ENCODE measurements at regions not wholly inside any gene's neighbourhood (a gene's known extent, or its start where the extent isn't known, plus 50 kb on each side); places are given as distances from the start of the nearest gene placed in this dataset.

DNA sequence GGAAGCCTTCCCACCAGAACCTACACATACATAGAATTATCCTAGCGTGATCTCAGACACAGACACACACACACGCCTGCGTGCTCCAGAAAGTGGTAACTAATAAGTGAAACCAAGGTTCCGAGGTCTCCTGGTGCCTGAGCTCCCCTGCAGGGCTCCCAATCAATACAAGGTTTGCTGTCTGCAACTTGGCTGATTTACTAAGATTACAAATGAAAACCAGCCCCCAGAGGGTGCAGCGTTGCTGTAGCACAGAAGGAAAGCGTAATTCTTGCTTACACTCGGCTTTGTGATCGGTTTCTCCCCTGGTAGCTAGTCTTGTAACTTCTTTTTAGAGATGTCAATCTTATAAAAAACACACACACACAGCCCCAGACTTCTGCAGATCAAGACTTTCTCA is 334.1 kb upstream of the XYLT1 start:
- H3K4me1 ChIP-seq (ENCODE audit: low read depth): no peaks in the 10 kb centered on the region
- TF ChIP-seq, protein P1, sequence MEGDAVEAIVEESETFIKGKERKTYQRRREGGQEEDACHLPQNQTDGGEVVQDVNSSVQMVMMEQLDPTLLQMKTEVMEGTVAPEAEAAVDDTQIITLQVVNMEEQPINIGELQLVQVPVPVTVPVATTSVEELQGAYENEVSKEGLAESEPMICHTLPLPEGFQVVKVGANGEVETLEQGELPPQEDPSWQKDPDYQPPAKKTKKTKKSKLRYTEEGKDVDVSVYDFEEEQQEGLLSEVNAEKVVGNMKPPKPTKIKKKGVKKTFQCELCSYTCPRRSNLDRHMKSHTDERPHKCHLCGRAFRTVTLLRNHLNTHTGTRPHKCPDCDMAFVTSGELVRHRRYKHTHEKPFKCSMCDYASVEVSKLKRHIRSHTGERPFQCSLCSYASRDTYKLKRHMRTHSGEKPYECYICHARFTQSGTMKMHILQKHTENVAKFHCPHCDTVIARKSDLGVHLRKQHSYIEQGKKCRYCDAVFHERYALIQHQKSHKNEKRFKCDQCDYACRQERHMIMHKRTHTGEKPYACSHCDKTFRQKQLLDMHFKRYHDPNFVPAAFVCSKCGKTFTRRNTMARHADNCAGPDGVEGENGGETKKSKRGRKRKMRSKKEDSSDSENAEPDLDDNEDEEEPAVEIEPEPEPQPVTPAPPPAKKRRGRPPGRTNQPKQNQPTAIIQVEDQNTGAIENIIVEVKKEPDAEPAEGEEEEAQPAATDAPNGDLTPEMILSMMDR (IDR thresholded peaks at IDR 0.05; ENCODE audit: low read depth, low read length): no peak
- DNase-seq (ENCODE audit: low read depth in 1 of 2, low spot score in 1 of 2): no peak
- H3K4me3 ChIP-seq: no peak overlapping the region
- H3K9me3 ChIP-seq (ENCODE audit: low read depth): no peaks in the 10 kb centered on the region
- H3K27ac ChIP-seq: no peak overlapping the region
- no peaks in the 10 kb centered on the region for H3K27me3 ChIP-seq
- no peaks in the 10 kb centered on the region for H3K36me3 ChIP-seq

DNA sequence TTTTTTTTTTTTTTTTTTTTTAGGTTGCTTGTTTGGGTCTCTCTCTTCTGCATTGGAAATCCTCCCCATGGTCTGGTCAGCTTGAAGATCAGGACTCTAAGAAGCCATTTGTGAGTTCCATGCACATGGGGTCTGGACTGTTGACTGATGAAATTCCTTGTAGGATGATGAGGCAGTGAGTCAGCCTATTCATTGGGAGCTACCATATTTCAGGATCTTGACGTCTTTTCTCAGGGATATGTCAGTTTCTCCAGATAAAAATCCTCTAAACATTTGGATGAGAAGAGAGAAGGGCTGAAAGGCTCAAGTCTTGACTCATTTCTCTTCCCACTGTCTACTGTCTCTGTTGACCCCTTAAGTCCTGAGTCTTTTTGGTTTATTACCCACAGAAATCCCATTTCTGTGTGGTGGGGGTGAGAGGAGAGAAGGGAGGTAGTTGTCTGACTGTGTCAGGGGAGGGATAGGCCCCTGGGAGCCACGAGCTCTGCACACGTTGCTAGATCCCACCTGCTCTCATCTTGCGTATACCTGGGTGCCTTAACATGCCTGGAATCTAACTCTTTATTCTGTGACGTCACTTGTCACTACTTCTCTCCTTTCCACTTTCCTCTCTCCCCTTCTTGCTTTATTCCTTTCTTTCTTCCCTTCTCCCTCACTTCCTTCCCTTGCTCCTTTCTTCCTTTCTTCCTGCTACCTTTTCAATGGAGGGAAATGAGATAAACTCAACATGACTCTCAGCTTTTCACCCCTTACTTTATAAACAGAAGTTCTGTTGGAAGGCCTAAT is 333.1 kb upstream of the XYLT1 start:
- Histone ChIP-seq H3K36me3 (no peaks in the 10 kb centered on the region), H3K27me3 (no peaks in the 10 kb centered on the region), H3K4me3 (no peak overlapping the region), H3K4me1 (ENCODE audit: low read depth) (no peaks in the 10 kb centered on the region), H3K9me3 (ENCODE audit: low read depth) (no peaks in the 10 kb centered on the region), H3K27ac (no peak overlapping the region)
- DNase-seq (ENCODE audit: low read depth in 1 of 2, low spot score in 1 of 2): no peak
- TF ChIP-seq, protein P1 (IDR thresholded peaks at IDR 0.05; ENCODE audit: low read depth, low read length): no peak

DNA sequence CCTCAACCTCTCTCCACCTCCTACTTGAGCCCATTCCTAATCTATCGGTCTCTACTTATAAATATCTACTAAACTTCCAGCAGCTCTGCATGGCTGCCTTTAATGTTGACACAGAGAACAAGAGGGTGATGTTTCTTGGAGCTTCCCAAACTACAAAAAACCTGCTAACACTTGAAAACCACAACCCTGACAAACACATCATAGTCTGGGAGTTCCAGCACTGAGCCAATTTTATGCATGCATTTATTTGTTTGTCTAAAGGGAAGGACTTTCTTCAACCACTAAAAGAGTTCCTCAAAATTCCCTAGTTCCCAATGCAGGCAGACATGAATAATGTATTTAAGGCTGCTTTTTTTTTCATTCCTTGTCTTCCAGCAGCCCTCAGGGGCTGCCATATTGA is 331.8 kb upstream of the XYLT1 start:
- DNase-seq (ENCODE audit: low read depth in 1 of 2, low spot score in 1 of 2): no peak
- H3K4me3 ChIP-seq: no peak overlapping the region
- H3K4me1 ChIP-seq (ENCODE audit: low read depth): no peaks in the 10 kb centered on the region
- H3K9me3 ChIP-seq (ENCODE audit: low read depth): no peaks in the 10 kb centered on the region
- no peak overlapping the region for H3K27ac ChIP-seq
- TF ChIP-seq, protein P1 (IDR thresholded peaks at IDR 0.05; ENCODE audit: low read depth, low read length): no peak
- H3K27me3 ChIP-seq: no peaks in the 10 kb centered on the region
- H3K36me3 ChIP-seq: no peaks in the 10 kb centered on the region

DNA sequence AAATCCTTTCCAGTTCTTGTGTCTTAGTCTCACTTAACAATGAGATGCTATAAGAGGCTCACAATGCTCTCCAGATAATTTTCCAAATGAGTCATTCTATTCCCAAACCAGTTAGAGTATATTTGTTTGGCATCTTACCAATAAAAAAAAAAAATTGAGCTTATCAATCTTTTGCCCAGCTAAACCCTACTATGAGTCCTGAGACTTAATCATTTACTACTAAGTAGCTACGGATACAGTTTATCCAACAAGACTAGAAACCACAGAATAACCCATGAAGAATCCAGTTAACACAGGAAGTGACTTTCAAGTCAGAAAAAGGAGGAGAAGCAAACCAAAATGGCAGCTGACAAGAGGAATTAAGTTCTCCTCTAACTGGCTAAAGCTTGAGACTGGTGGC is 330.3 kb upstream of the XYLT1 start:
- H3K9me3 ChIP-seq (ENCODE audit: low read depth): no peaks in the 10 kb centered on the region
- no peak overlapping the region for H3K27ac ChIP-seq
- no peaks in the 10 kb centered on the region for H3K36me3 ChIP-seq
- DNase-seq (ENCODE audit: low read depth in 1 of 2, low spot score in 1 of 2): no peak
- H3K4me3 ChIP-seq: no peak overlapping the region
- TF ChIP-seq, protein P1 (IDR thresholded peaks at IDR 0.05; ENCODE audit: low read depth, low read length): no peak
- no peaks in the 10 kb centered on the region for H3K4me1 ChIP-seq (ENCODE audit: low read depth)
- no peaks in the 10 kb centered on the region for H3K27me3 ChIP-seq

DNA sequence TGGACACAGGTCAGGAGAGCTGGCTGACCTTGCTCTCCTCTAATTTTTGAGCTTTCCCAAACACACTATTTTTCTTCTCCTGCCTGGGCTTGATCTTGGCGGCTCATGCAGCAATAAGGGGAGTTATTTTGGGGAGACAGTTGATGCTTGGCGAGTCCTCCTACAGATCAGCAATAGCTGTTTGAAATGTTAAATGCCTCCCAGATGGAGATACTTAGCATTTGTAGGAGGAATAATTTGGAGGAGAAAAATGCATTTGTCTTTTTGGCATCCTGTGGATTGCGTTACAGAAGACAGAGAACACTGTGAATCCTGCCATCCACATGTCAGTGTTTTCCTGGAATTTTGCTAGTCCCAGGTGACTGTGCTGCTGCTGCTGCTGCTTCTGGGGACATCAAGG is 328.0 kb upstream of the XYLT1 start:
- no peak overlapping the region for H3K27ac ChIP-seq
- H3K4me1 ChIP-seq (ENCODE audit: low read depth): no peaks in the 10 kb centered on the region
- H3K9me3 ChIP-seq (ENCODE audit: low read depth): no peaks in the 10 kb centered on the region
- H3K4me3 ChIP-seq: no peak overlapping the region
- TF ChIP-seq, protein P1 (IDR thresholded peaks at IDR 0.05; ENCODE audit: low read depth, low read length): no peak
- DNase-seq (ENCODE audit: low read depth in 1 of 2, low spot score in 1 of 2): no peak
- H3K27me3 ChIP-seq: no peaks in the 10 kb centered on the region
- H3K36me3 ChIP-seq: no peaks in the 10 kb centered on the region
